ENCODE measurements at regions not wholly inside any gene's neighbourhood (a gene's known extent, or its start where the extent isn't known, plus 50 kb on each side); places are given as distances from the start of the nearest gene placed in this dataset.

DNA sequence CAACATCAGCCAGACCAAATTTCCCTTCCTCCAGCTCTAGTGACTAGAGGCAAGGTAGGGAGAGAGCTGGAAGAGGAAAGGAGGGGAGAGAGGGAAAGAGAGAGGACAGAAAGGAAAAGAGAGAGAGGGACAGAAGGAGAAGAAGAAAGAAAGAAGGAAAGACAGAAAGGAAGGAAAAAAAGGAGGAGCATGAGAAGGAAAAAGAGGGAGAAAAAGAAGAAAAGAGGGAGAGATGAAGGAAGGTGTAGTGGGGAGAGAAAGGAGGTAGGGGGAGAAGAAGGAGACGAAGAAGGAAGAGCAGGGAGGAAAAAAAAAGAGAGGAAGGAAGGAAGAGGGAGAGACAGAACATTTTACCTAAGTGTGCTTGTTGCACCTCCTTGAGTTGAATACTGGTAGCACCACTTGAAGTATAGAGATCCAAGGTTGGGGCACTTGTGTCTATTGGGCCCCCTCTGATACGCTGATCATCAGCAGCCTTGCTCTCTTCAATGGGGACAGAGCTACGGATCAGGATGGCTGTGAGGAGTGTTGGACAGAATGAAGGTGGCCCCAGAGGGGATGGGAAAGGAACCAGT, 232.5 kb downstream of the SUDS3 start:
- no peak overlapping the region for H3K4me3 ChIP-seq (ENCODE audit: low read depth in 1 of 3, low read length in 3 of 3)
- H3K36me3 ChIP-seq (ENCODE audit: control insufficient read depth in 4 of 4, insufficient read depth in 3 of 4, low read depth in 1 of 4, low read length in 3 of 4): no peaks in the 10 kb centered on the region
- WGBS: 68% methylated on average over 3 of the region's 3 CpGs
- TF ChIP-seq HNF4G (IDR thresholded peaks at IDR 0.05) (no peak), JUND (IDR thresholded peaks at IDR 0.05) (no peak), RAD21 (IDR thresholded peaks at IDR 0.05) (no peak), GABPA (IDR thresholded peaks at IDR 0.05 in 1 of 2, conservative IDR thresholded peaks at IDR 0.05 in 1 of 2) (no peak), SP1 (IDR thresholded peaks at IDR 0.05) (no peak), FOXA1 (IDR thresholded peaks at IDR 0.05) (no peak), YY1 (IDR thresholded peaks at IDR 0.05) (no peak), EGR1 (IDR thresholded peaks at IDR 0.05; ENCODE audit: low read depth in 2 of 2) (no peak), HNF4A (conservative IDR thresholded peaks at IDR 0.05) (no peak), FOXA2 (IDR thresholded peaks at IDR 0.05) (no peak)
- TF ChIP-seq, protein P1, sequence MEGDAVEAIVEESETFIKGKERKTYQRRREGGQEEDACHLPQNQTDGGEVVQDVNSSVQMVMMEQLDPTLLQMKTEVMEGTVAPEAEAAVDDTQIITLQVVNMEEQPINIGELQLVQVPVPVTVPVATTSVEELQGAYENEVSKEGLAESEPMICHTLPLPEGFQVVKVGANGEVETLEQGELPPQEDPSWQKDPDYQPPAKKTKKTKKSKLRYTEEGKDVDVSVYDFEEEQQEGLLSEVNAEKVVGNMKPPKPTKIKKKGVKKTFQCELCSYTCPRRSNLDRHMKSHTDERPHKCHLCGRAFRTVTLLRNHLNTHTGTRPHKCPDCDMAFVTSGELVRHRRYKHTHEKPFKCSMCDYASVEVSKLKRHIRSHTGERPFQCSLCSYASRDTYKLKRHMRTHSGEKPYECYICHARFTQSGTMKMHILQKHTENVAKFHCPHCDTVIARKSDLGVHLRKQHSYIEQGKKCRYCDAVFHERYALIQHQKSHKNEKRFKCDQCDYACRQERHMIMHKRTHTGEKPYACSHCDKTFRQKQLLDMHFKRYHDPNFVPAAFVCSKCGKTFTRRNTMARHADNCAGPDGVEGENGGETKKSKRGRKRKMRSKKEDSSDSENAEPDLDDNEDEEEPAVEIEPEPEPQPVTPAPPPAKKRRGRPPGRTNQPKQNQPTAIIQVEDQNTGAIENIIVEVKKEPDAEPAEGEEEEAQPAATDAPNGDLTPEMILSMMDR (IDR thresholded peaks at IDR 0.05; ENCODE audit: low read depth, low read length, missing input control): no peak
- TF ChIP-seq, protein P2, sequence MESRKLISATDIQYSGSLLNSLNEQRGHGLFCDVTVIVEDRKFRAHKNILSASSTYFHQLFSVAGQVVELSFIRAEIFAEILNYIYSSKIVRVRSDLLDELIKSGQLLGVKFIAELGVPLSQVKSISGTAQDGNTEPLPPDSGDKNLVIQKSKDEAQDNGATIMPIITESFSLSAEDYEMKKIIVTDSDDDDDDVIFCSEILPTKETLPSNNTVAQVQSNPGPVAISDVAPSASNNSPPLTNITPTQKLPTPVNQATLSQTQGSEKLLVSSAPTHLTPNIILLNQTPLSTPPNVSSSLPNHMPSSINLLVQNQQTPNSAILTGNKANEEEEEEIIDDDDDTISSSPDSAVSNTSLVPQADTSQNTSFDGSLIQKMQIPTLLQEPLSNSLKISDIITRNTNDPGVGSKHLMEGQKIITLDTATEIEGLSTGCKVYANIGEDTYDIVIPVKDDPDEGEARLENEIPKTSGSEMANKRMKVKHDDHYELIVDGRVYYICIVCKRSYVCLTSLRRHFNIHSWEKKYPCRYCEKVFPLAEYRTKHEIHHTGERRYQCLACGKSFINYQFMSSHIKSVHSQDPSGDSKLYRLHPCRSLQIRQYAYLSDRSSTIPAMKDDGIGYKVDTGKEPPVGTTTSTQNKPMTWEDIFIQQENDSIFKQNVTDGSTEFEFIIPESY (IDR thresholded peaks at IDR 0.05): no peak
- TF ChIP-seq, protein P3, sequence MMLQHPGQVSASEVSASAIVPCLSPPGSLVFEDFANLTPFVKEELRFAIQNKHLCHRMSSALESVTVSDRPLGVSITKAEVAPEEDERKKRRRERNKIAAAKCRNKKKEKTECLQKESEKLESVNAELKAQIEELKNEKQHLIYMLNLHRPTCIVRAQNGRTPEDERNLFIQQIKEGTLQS (IDR thresholded peaks at IDR 0.05): no peak
- DNase-seq (ENCODE audit: low spot score): no peak
- H3K27ac ChIP-seq (ENCODE audit: low read depth in 1 of 2, low read length in 2 of 2): no peak overlapping the region
- no peak overlapping the region for H3K9ac ChIP-seq (ENCODE audit: low read depth in 1 of 2, low read length in 2 of 2)
- peaks cover 0 to 4% (median 0%) of the 10 kb centered on the region in 4 donors for H3K4me1 ChIP-seq (ENCODE audit: control insufficient read depth in 4 of 4, insufficient read depth in 4 of 4, low read length in 3 of 4)
- H3K27me3 ChIP-seq (ENCODE audit: control insufficient read depth in 4 of 4, insufficient read depth in 4 of 4, low read length in 3 of 4): no peaks in the 10 kb centered on the region
- peaks cover 0 to 4% (median 3%) of the 10 kb centered on the region in 4 donors for H3K9me3 ChIP-seq (ENCODE audit: control insufficient read depth in 4 of 4, low read length in 3 of 4)

DNA sequence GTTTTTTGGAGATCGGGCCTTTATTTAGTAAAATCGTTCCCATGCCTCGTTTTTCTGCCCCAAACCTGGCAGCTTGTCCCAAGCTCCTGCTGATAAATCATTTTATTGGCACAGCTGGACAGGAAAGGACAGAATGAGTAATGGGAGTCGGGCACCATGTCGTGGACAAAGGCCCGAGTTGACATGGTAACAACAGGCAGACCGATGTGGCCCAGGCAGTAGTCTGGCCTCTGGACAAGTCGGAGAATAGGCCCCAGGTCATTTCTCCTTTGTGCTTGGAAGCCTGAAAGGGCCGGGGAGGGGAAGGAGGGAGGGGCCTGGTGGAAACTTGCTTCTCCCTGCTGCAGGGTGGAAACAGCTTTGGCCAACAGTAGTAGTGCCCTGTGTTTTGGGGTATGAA, 234.9 kb downstream of the SUDS3 start:
- Histone ChIP-seq H3K9ac (ENCODE audit: low read depth in 1 of 2, low read length in 2 of 2) (no peak overlapping the region), H3K36me3 (ENCODE audit: control insufficient read depth in 4 of 4, insufficient read depth in 3 of 4, low read depth in 1 of 4, low read length in 3 of 4) (no peaks in the 10 kb centered on the region), H3K9me3 (ENCODE audit: control insufficient read depth in 4 of 4, low read length in 3 of 4) (peaks cover 0 to 4% (median 3%) of the 10 kb centered on the region in 4 donors), H3K27me3 (ENCODE audit: control insufficient read depth in 4 of 4, insufficient read depth in 4 of 4, low read length in 3 of 4) (no peaks in the 10 kb centered on the region), H3K4me1 (ENCODE audit: control insufficient read depth in 4 of 4, insufficient read depth in 4 of 4, low read length in 3 of 4) (no peaks in the 10 kb centered on the region), H3K4me3 (ENCODE audit: low read depth in 1 of 3, low read length in 3 of 3) (no peak overlapping the region), H3K27ac (ENCODE audit: low read depth in 1 of 2, low read length in 2 of 2) (no peak overlapping the region)
- no peak for DNase-seq (ENCODE audit: low spot score)
- WGBS: 63% methylated on average over 9 of the region's 9 CpGs
- TF ChIP-seq HNF4G (IDR thresholded peaks at IDR 0.05): no peak
- no peak for TF ChIP-seq EGR1 (IDR thresholded peaks at IDR 0.05; ENCODE audit: low read depth in 2 of 2)
- TF ChIP-seq, protein P3 (IDR thresholded peaks at IDR 0.05): no peak
- TF ChIP-seq, protein P4, sequence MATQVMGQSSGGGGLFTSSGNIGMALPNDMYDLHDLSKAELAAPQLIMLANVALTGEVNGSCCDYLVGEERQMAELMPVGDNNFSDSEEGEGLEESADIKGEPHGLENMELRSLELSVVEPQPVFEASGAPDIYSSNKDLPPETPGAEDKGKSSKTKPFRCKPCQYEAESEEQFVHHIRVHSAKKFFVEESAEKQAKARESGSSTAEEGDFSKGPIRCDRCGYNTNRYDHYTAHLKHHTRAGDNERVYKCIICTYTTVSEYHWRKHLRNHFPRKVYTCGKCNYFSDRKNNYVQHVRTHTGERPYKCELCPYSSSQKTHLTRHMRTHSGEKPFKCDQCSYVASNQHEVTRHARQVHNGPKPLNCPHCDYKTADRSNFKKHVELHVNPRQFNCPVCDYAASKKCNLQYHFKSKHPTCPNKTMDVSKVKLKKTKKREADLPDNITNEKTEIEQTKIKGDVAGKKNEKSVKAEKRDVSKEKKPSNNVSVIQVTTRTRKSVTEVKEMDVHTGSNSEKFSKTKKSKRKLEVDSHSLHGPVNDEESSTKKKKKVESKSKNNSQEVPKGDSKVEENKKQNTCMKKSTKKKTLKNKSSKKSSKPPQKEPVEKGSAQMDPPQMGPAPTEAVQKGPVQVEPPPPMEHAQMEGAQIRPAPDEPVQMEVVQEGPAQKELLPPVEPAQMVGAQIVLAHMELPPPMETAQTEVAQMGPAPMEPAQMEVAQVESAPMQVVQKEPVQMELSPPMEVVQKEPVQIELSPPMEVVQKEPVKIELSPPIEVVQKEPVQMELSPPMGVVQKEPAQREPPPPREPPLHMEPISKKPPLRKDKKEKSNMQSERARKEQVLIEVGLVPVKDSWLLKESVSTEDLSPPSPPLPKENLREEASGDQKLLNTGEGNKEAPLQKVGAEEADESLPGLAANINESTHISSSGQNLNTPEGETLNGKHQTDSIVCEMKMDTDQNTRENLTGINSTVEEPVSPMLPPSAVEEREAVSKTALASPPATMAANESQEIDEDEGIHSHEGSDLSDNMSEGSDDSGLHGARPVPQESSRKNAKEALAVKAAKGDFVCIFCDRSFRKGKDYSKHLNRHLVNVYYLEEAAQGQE (IDR thresholded peaks at IDR 0.05): no peak
- no peak for TF ChIP-seq JUND (IDR thresholded peaks at IDR 0.05)
- no peak for TF ChIP-seq HNF4A (conservative IDR thresholded peaks at IDR 0.05)
- TF ChIP-seq, protein P5, sequence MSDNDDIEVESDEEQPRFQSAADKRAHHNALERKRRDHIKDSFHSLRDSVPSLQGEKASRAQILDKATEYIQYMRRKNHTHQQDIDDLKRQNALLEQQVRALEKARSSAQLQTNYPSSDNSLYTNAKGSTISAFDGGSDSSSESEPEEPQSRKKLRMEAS (IDR thresholded peaks at IDR 0.05): no peak
- TF ChIP-seq NR2F2 (IDR thresholded peaks at IDR 0.05): no peak
- no peak for TF ChIP-seq TAF1 (conservative IDR thresholded peaks at IDR 0.05)
- TF ChIP-seq SP1 (IDR thresholded peaks at IDR 0.05): no peak
- TF ChIP-seq, protein P1 (IDR thresholded peaks at IDR 0.05; ENCODE audit: low read depth, low read length, missing input control): no peak
- TF ChIP-seq RAD21 (IDR thresholded peaks at IDR 0.05): no peak
